IMR-90 (cell line): ENCODE measurements at regions not wholly inside any gene's neighbourhood (a gene's known extent, or its start where the extent isn't known, plus 50 kb on each side); places are given as distances from the start of the nearest gene placed in this dataset.

ENCODE experiments used
- ATAC-seq: fragments of 200-7000 bp; cut with Tn5 transposase; 2 replicates; pipeline ENCODE4 v1.9.1; 2020; ENCODE audit warnings: low read depth, mild to moderate bottlenecking, moderate library complexity
- BruUV-seq: library from RNA; stranded (reverse); fragments of 400-500 nt; replicated peaks from 2 replicates; lab custom pipeline; 2021; lab: Mats Ljungman, UMichigan
- CTCF ChIA-PET: fragments of 300-600 bp; formaldehyde crosslinking; extraction: SDS; loops from one replicate; lab custom pipeline; 2021; ENCODE audit warnings: antibody characterized with exemption; lab: Yijun Ruan, JAX
- POLR2A ChIA-PET: fragments of 300-600 bp; sonication (Branson Sonifier 250); formaldehyde crosslinking; loops from one replicate; lab custom pipeline; 2022; ENCODE audit warnings: antibody characterized with exemption; ENCODE audit not compliant: unreplicated experiment; lab: Charles Lee
- DNase-seq: peaks from one replicate; pipeline ENCODE4 v3.0.0; 2013
- H2AFZ ChIP-seq: replicated peaks from 2 replicates; pipeline ENCODE3; 2013; ENCODE audit warnings: low read length, mild to moderate bottlenecking; ENCODE audit not compliant: poor library complexity
- H2AK5ac ChIP-seq: 2 replicates; pipeline ENCODE4 v1.6.1; 2013; ENCODE audit warnings: low read depth, low read length, inconsistent platforms
- H2AK9ac ChIP-seq: replicated peaks from 2 replicates; pipeline ENCODE3; 2013; ENCODE audit warnings: mild to moderate bottlenecking, low read depth, low read length, moderate library complexity; ENCODE audit not compliant: poor library complexity
- H2BK120ac ChIP-seq: 2 replicates; pipeline ENCODE4 v1.6.1; 2013; ENCODE audit warnings: low read depth, low read length, inconsistent platforms
- H2BK15ac ChIP-seq: 3 replicates; pipeline ENCODE4 v1.6.1; 2013; ENCODE audit warnings: low read depth, low read length, inconsistent platforms
- H2BK20ac ChIP-seq: 2 replicates; pipeline ENCODE4 v1.6.1; 2013; ENCODE audit warnings: low read depth, mild to moderate bottlenecking, inconsistent platforms, low read length, moderate library complexity
- H2BK5ac ChIP-seq: 2 replicates; pipeline ENCODE4 v1.6.1; 2013; ENCODE audit warnings: mild to moderate bottlenecking, low read depth, low read length, inconsistent platforms; ENCODE audit not compliant: poor library complexity, severe bottlenecking
- H3K14ac ChIP-seq: replicated peaks from 2 replicates; pipeline ENCODE4 v1.6.1; 2013; ENCODE audit warnings: low read depth, low read length, inconsistent platforms
- H3K18ac ChIP-seq: 2 replicates; pipeline ENCODE4 v1.6.1; 2013; ENCODE audit warnings: low read depth, low read length, control low read depth
- H3K23ac ChIP-seq: 2 replicates; pipeline ENCODE4 v1.6.1; 2013; ENCODE audit warnings: low read depth, low read length, inconsistent platforms
- H3K27ac ChIP-seq: 2 replicates; pipeline ENCODE4 v1.5.1; 2013; ENCODE audit warnings: mild to moderate bottlenecking, control low read depth, low read length; ENCODE audit not compliant: insufficient read depth
- H3K27me3 ChIP-seq: 2 replicates; pipeline ENCODE4 v1.6.1; 2013; ENCODE audit warnings: low read length; ENCODE audit not compliant: control insufficient read depth, insufficient read depth
- H3K36me3 ChIP-seq: 2 replicates; pipeline ENCODE4 v1.6.1; 2013; ENCODE audit warnings: low read length, mixed read lengths; ENCODE audit not compliant: control insufficient read depth, insufficient read depth
- H3K4ac ChIP-seq: 2 replicates; pipeline ENCODE4 v1.6.1; 2013; ENCODE audit warnings: low read depth, low read length, inconsistent platforms
- H3K4me1 ChIP-seq: 2 replicates; pipeline ENCODE4 v1.6.1; 2013; ENCODE audit warnings: low read length, mixed read lengths; ENCODE audit not compliant: control insufficient read depth, insufficient read depth
- H3K4me2 ChIP-seq: 2 replicates; pipeline ENCODE4 v1.6.1; 2013; ENCODE audit warnings: low read depth, mild to moderate bottlenecking, control low read depth, low read length, moderate library complexity
- H3K4me3 ChIP-seq: 2 replicates; pipeline ENCODE4 v1.5.1; 2013; ENCODE audit warnings: low read depth, mild to moderate bottlenecking, control low read depth, low read length, moderate library complexity; ENCODE audit not compliant: insufficient read depth
- H3K56ac ChIP-seq: 2 replicates; pipeline ENCODE4 v1.6.1; 2013; ENCODE audit warnings: low read length, inconsistent platforms; ENCODE audit not compliant: insufficient read depth; ENCODE audit errors: extremely low read depth
- H3K79me1 ChIP-seq, 2 experiments: 2 replicates each; pipeline ENCODE4 v1.6.1; 2013; ENCODE audit warnings: low read length in 2 of 2, inconsistent platforms in 1 of 2, low read depth in 1 of 2
- H3K9ac ChIP-seq: 2 replicates; pipeline ENCODE4 v1.6.1; 2013; ENCODE audit warnings: low read depth, low read length, control low read depth
- H3K9me1 ChIP-seq: 2 replicates; pipeline ENCODE4 v1.6.1; 2013; ENCODE audit warnings: low read length, inconsistent platforms; ENCODE audit not compliant: insufficient read depth
- H3K9me3 ChIP-seq: 2 replicates; pipeline ENCODE4 v1.6.1; 2013; ENCODE audit warnings: low read length; ENCODE audit not compliant: control insufficient read depth, insufficient read depth
- H4K20me1 ChIP-seq: 2 replicates; pipeline ENCODE4 v1.6.1; 2013; ENCODE audit warnings: low read length, inconsistent platforms; ENCODE audit not compliant: insufficient read depth
- H4K5ac ChIP-seq: 2 replicates; pipeline ENCODE4 v1.6.1; 2013; ENCODE audit warnings: mild to moderate bottlenecking, low read depth, low read length, control low read depth
- H4K8ac ChIP-seq, 2 experiments: 2 replicates each; pipeline ENCODE4 v1.6.1; 2013; ENCODE audit warnings: low read depth in 2 of 2, low read length in 2 of 2, control low read depth in 1 of 2, inconsistent platforms in 1 of 2
- H4K91ac ChIP-seq: 2 replicates; pipeline ENCODE4 v1.6.1; 2013; ENCODE audit warnings: low read depth, low read length, inconsistent platforms; ENCODE audit not compliant: insufficient read depth
- BHLHE40 ChIP-seq: fragments of 150-350 bp; IDR thresholded peaks from 2 replicates; pipeline ENCODE4 v1.6.1; 2016; ENCODE audit warnings: mild to moderate bottlenecking, low read depth, low read length
- CEBPB ChIP-seq: IDR thresholded peaks from 2 replicates; pipeline ENCODE4 v1.6.1; 2012; ENCODE audit warnings: low read depth, low read length, improper control_type of control experiment
- CHD1 ChIP-seq: IDR thresholded peaks from 2 replicates; pipeline ENCODE4 v1.6.1; 2012; ENCODE audit warnings: low read depth, low read length, improper control_type of control experiment
- CTCF ChIP-seq: conservative IDR thresholded peaks from 2 replicates; pipeline ENCODE4 v1.5.1; 2012; ENCODE audit warnings: mild to moderate bottlenecking, low read depth, low read length, improper control_type of control experiment
- ELK1 ChIP-seq: fragments of 150-350 bp; IDR thresholded peaks from 2 replicates; pipeline ENCODE4 v1.6.1; 2016; ENCODE audit warnings: low read depth, mild to moderate bottlenecking, low read length, moderate library complexity, borderline replicate concordance
- FOS ChIP-seq: fragments of 150-350 bp; IDR thresholded peaks from 2 replicates; pipeline ENCODE4 v1.6.1; 2016; ENCODE audit warnings: low read depth, low read length
- MAFK ChIP-seq: IDR thresholded peaks from 2 replicates; pipeline ENCODE4 v1.6.1; 2012; ENCODE audit warnings: low read depth, low read length, improper control_type of control experiment
- MAZ ChIP-seq: IDR thresholded peaks from 2 replicates; pipeline ENCODE4 v1.6.1; 2012; ENCODE audit warnings: low read depth, mild to moderate bottlenecking, low read length, improper control_type of control experiment, moderate library complexity, borderline replicate concordance
- MXI1 ChIP-seq: IDR thresholded peaks from 2 replicates; pipeline ENCODE4 v1.6.1; 2012; ENCODE audit warnings: low read depth, mild to moderate bottlenecking, low read length, moderate library complexity, borderline replicate concordance
- NFE2L2 ChIP-seq: fragments of 150-350 bp; IDR thresholded peaks from 2 replicates; pipeline ENCODE4 v1.6.1; 2016; ENCODE audit warnings: low read depth, mild to moderate bottlenecking, low read length
- POLR2A ChIP-seq: IDR thresholded peaks from 2 replicates; pipeline ENCODE4 v1.6.1; 2012; ENCODE audit warnings: mild to moderate bottlenecking, low read depth, low read length
- RAD21 ChIP-seq: IDR thresholded peaks from 2 replicates; pipeline ENCODE4 v1.6.1; 2012; ENCODE audit warnings: low read length, improper control_type of control experiment
- RCOR1 ChIP-seq: IDR thresholded peaks from 2 replicates; pipeline ENCODE4 v1.6.1; 2012; ENCODE audit warnings: mild to moderate bottlenecking, low read length, improper control_type of control experiment; ENCODE audit not compliant: insufficient replicate concordance
- RFX5 ChIP-seq: IDR thresholded peaks from 2 replicates; pipeline ENCODE4 v1.8.0; 2012; ENCODE audit warnings: low read depth, mild to moderate bottlenecking, low read length, moderate library complexity
- SMC3 ChIP-seq: fragments of 150-350 bp; IDR thresholded peaks from 2 replicates; pipeline ENCODE4 v1.6.1; 2016; ENCODE audit warnings: low read depth, mild to moderate bottlenecking, antibody characterized with exemption, low read length, moderate library complexity
- USF2 ChIP-seq: fragments of 150-350 bp; IDR thresholded peaks from 2 replicates; pipeline ENCODE4 v1.6.1; 2017; ENCODE audit warnings: mild to moderate bottlenecking, antibody characterized with exemption, low read length, low read depth
- WGBS, 2 experiments: methylation state at CpG; one replicate each; pipeline versions ENCODE4 v1.1.5 to v1.1.7; 2013; ENCODE audit warnings: missing lambda C conversion rate in 2 of 2; ENCODE audit not compliant: insufficient read length in 1 of 2; ENCODE audit errors: extremely low coverage in 2 of 2; 5-methylcytosine and 5-hydroxymethylcytosine counted together
- dilution Hi-C: fragments of 300-500 bp; cut with HindIII; formaldehyde crosslinking; loops from one replicate; pipeline ENCODE4 v1.14.3; 2018; ENCODE audit warnings: low sequenced_read_pairs; ENCODE audit not compliant: unreplicated experiment
- in situ Hi-C: fragments of 300-500 bp; cut with MboI; formaldehyde crosslinking; loops from 3 replicates; pipeline ENCODE4 v1.14.3; 2019; ENCODE audit warnings: low sequenced_read_pairs, inconsistent platforms, mixed read lengths
- intact Hi-C: fragments of 100-400 bp; cut with micrococcal nuclease; formaldehyde crosslinking; loops from 2 replicates; pipeline ENCODE4 v1.10.0; 2022

GRCh38 chr2:83567551-83567950 is 891.5 kb downstream of the SUCLG1 start:
- Histone ChIP-seq H3K4me2 (no peak overlapping the region), H2BK120ac (no peak overlapping the region), H4K91ac (no peak overlapping the region), H2AK9ac (no peak overlapping the region), H3K27ac (no peak overlapping the region), H3K27me3 (no peaks in the 10 kb centered on the region), H3K9me1 (no peaks in the 10 kb centered on the region), H2BK5ac (no peak overlapping the region), H3K23ac (no peak overlapping the region), H3K9me3 (no peaks in the 10 kb centered on the region), H4K20me1 (no peaks in the 10 kb centered on the region), H3K4me3 (no peak overlapping the region), H2BK15ac (no peak overlapping the region), H3K18ac (no peak overlapping the region), H4K8ac (no peak overlapping the region), H3K36me3 (no peaks in the 10 kb centered on the region), H4K5ac (no peak overlapping the region), H3K4me1 (no peaks in the 10 kb centered on the region), H3K9ac (no peak overlapping the region), H3K79me1 (no peaks in the 10 kb centered on the region), H3K56ac (no peak overlapping the region), H2BK20ac (no peak overlapping the region), H2AFZ (no peak overlapping the region), H3K14ac (no peak overlapping the region), H2AK5ac (no peak overlapping the region), H3K4ac (no peak overlapping the region)
- no CpG with 5 or more reads among the region's 3 CpGs for whole genome bisulfite sequencing, 2 experiments
- ChIA-PET CTCF (interaction anchor here (0.6 kb wide), 1 partner anchor 280 kb away, joined by 5 read pairs; no protein-coding TSS in a partner anchor), POLR2A (no interaction called here)
- intact Hi-C loops = loop anchor here (10.0 kb wide), 1 partner anchor 57 kb away; no protein-coding TSS in a partner anchor
- in situ Hi-C loops = no loop called here
- BruUV-seq = no TSS peak
- DNase-seq (no peak), ATAC-seq (no peak)
- dilution Hi-C loops = no loop called here
- no peak for TF ChIP-seq ELK1
- no peak for TF ChIP-seq RCOR1
- no peak for TF ChIP-seq CEBPB
- no peak for TF ChIP-seq RAD21
- TF ChIP-seq BHLHE40 = no peak
- TF ChIP-seq FOS = no peak
- TF ChIP-seq MAFK = no peak
- no peak for TF ChIP-seq CTCF
- TF ChIP-seq MXI1 = no peak
- TF ChIP-seq MAZ = no peak
- no peak for TF ChIP-seq RFX5
- TF ChIP-seq POLR2A = no peak
- TF ChIP-seq NFE2L2 = no peak
- no peak for TF ChIP-seq USF2
- TF ChIP-seq SMC3 = no peak
- TF ChIP-seq CHD1 = no peak
